OCI-LY7 (cell line): ENCODE measurements at regions not wholly inside any gene's neighbourhood (a gene's known extent, or its start where the extent isn't known, plus 50 kb on each side); places are given as distances from the start of the nearest gene placed in this dataset.

ENCODE experiments used
- CTCF ChIP-seq: fragments of 200-600 bp; sonication (generic); conservative IDR thresholded peaks from 2 replicates; pipeline ENCODE4 v1.5.1; 2014; ENCODE audit warnings: mild to moderate bottlenecking, antibody characterized with exemption, low read length, moderate library complexity, mixed read lengths
- EZH2phosphoT487 ChIP-seq: fragments of 200-600 bp; sonication (generic); IDR thresholded peaks from 2 replicates; pipeline ENCODE4 v1.6.1; 2018; ENCODE audit warnings: low read depth, borderline replicate concordance, mild to moderate bottlenecking, mixed run types, antibody characterized with exemption, low read length, moderate library complexity, mixed read lengths

GRCh38 chr14:98623788-98624415 is 648.1 kb downstream of the BCL11B start:
- no peak for TF ChIP-seq CTCF
- no peak for TF ChIP-seq EZH2phosphoT487
